ENCODE measurements at regions not wholly inside any gene's neighbourhood (a gene's known extent, or its start where the extent isn't known, plus 50 kb on each side); places are given as distances from the start of the nearest gene placed in this dataset.

DNA sequence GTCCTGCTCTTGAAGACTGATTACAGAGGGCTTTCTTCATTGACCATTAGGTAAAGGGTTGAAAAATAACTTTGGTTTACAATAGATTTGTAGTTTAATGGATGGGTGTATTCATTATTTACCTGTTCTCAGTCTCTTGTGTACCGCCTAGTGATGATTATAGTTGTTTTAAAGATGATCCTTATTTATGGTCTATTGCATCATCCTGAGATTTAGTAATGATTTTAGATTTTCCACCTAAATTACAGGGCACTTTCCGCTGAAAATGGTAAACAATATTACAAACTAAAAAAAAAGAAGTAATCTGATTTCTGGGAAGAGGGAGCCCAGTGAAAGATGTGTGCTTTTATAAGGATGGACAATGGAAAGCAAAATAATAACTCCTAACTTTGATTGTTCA, 78.4 kb upstream of the TMEM33 start:
- TF ChIP-seq, protein P1, sequence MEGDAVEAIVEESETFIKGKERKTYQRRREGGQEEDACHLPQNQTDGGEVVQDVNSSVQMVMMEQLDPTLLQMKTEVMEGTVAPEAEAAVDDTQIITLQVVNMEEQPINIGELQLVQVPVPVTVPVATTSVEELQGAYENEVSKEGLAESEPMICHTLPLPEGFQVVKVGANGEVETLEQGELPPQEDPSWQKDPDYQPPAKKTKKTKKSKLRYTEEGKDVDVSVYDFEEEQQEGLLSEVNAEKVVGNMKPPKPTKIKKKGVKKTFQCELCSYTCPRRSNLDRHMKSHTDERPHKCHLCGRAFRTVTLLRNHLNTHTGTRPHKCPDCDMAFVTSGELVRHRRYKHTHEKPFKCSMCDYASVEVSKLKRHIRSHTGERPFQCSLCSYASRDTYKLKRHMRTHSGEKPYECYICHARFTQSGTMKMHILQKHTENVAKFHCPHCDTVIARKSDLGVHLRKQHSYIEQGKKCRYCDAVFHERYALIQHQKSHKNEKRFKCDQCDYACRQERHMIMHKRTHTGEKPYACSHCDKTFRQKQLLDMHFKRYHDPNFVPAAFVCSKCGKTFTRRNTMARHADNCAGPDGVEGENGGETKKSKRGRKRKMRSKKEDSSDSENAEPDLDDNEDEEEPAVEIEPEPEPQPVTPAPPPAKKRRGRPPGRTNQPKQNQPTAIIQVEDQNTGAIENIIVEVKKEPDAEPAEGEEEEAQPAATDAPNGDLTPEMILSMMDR (IDR thresholded peaks at IDR 0.05; ENCODE audit: low read length), result no peak
- no peak for TF ChIP-seq EZH2 (optimal IDR thresholded peaks at IDR 0.05; ENCODE audit: low read depth, low read length)
- no peak for TF ChIP-seq EZH2phosphoT487 (IDR thresholded peaks at IDR 0.05; ENCODE audit: low read length)
